GM12878 (cell line): ENCODE measurements at regions not wholly inside any gene's neighbourhood (a gene's known extent, or its start where the extent isn't known, plus 50 kb on each side); places are given as distances from the start of the nearest gene placed in this dataset.

ENCODE experiments used
- ATAC-seq: fragments of 200-7000 bp; cut with Tn5 transposase; 3 replicates; pipeline ENCODE4 v1.9.1; 2020; ENCODE audit warnings: mild to moderate bottlenecking, moderate library complexity
- BruUV-seq: library from RNA; stranded (reverse); fragments of 400-500 nt; replicated peaks from 2 replicates; lab custom pipeline; 2021; lab: Mats Ljungman, UMichigan
- CTCF ChIA-PET: fragments of 300-600 bp; sonication (Branson Sonifier 250); formaldehyde crosslinking; extraction: SDS; loops from one replicate; lab custom pipeline; 2021; ENCODE audit warnings: inconsistent platforms; lab: Yijun Ruan, JAX
- POLR2A ChIA-PET: fragments of 350-600 bp; formaldehyde crosslinking; extraction: SDS; loops from one replicate; lab custom pipeline; 2021; ENCODE audit warnings: inconsistent platforms; lab: Charles Lee
- RAD21 ChIA-PET: fragments of 300-600 bp; sonication (Branson Sonifier 250); formaldehyde crosslinking; loops from one replicate; lab custom pipeline; 2023; ENCODE audit warnings: antibody characterized with exemption; ENCODE audit not compliant: unreplicated experiment; lab: Charles Lee
- SMC1A ChIA-PET: fragments of 300-600 bp; sonication (Branson Sonifier 250); formaldehyde crosslinking; loops from one replicate; lab custom pipeline; 2023; ENCODE audit not compliant: unreplicated experiment, uncharacterized antibody; lab: Charles Lee
- DNase-seq: peaks from one replicate; pipeline ENCODE4 v3.0.0-alpha.2; 2011; ENCODE audit warnings: low read depth, low spot score
- FAIRE-seq: peaks from 3 replicates; lab custom pipeline; 2011; peaks lifted over from hg19 to GRCh38; lab: Jason Lieb, UNC
- H2AFZ ChIP-seq: 2 replicates; pipeline ENCODE4 v1.6.0; 2011; ENCODE audit warnings: low read depth, low read length, control low read depth; ENCODE audit not compliant: control insufficient read depth
- H3K27ac ChIP-seq: 2 replicates; pipeline ENCODE4 v1.5.1; 2011; ENCODE audit warnings: control low read depth; ENCODE audit not compliant: control insufficient read depth, insufficient read depth
- H3K27me3 ChIP-seq, 2 experiments: replicated peaks in 1 of 2; 2 replicates each; pipeline versions ENCODE4 v1.6.0 to v1.6.1; 2011; ENCODE audit warnings: low read length in 1 of 2; ENCODE audit not compliant: control insufficient read depth in 2 of 2, insufficient read depth in 2 of 2
- H3K36me3 ChIP-seq, 2 experiments: 2 replicates each; pipeline ENCODE4 v1.5.1; 2011; ENCODE audit warnings: low read length in 1 of 2; ENCODE audit not compliant: control insufficient read depth in 2 of 2, insufficient read depth in 2 of 2
- H3K4me1 ChIP-seq: 2 replicates; pipeline ENCODE4 v1.6.1; 2011; ENCODE audit warnings: mild to moderate bottlenecking, low read length, moderate library complexity, mixed read lengths; ENCODE audit not compliant: control insufficient read depth, insufficient read depth
- H3K4me2 ChIP-seq: 2 replicates; pipeline ENCODE4 v1.6.0; 2011; ENCODE audit warnings: control low read depth; ENCODE audit not compliant: control insufficient read depth, insufficient read depth
- H3K4me3 ChIP-seq: fragments of 200-600 bp; sonication (generic); 2 replicates; pipeline ENCODE4 v1.5.1; 2016
- H3K79me2 ChIP-seq: 2 replicates; pipeline ENCODE4 v1.6.0; 2011; ENCODE audit warnings: low read length; ENCODE audit not compliant: control insufficient read depth, insufficient read depth
- H3K9ac ChIP-seq: 2 replicates; pipeline ENCODE4 v1.8.0; 2011; ENCODE audit warnings: low read length, control low read depth, mixed read lengths; ENCODE audit not compliant: control insufficient read depth, insufficient read depth
- H3K9me3 ChIP-seq: replicated peaks from 3 replicates; pipeline ENCODE4 v1.5.1; 2011; ENCODE audit warnings: mild to moderate bottlenecking, low read length; ENCODE audit not compliant: control insufficient read depth, insufficient read depth
- H4K20me1 ChIP-seq: 2 replicates; pipeline ENCODE4 v1.6.0; 2011; ENCODE audit not compliant: control insufficient read depth, insufficient read depth
- CBFB ChIP-seq: IDR thresholded peaks from 2 replicates; pipeline ENCODE4 v1.6.1; 2016; ENCODE audit warnings: antibody characterized with exemption, low read depth
- CTCF ChIP-seq, 3 experiments: IDR thresholded peaks in 2 of 3; conservative IDR thresholded peaks in 1 of 3; 2 replicates each; pipeline ENCODE4 v1.5.1; 2011; ENCODE audit warnings: low read depth in 3 of 3, low read length in 3 of 3, mild to moderate bottlenecking in 3 of 3, control low read depth in 2 of 3, moderate library complexity in 2 of 3, inconsistent platforms in 1 of 3, mixed read lengths in 1 of 3; ENCODE audit not compliant: control insufficient read depth in 2 of 3, insufficient read depth in 1 of 3; ENCODE audit errors: extremely low read depth in 1 of 3
- KDM1A ChIP-seq: fragments of 200-600 bp; sonication (generic); IDR thresholded peaks from 2 replicates; pipeline ENCODE4 v1.6.1; 2016; ENCODE audit warnings: borderline replicate concordance
- SMARCA5 ChIP-seq: fragments of 450-650 bp; IDR thresholded peaks from 2 replicates; pipeline ENCODE4 v1.6.1; 2017; ENCODE audit warnings: mild to moderate bottlenecking
- TCF12 ChIP-seq: IDR thresholded peaks from 2 replicates; pipeline ENCODE4 v1.6.1; 2011; ENCODE audit warnings: low read depth, mild to moderate bottlenecking, low read length
- ZNF592 ChIP-seq: fragments of 450-650 bp; IDR thresholded peaks from 2 replicates; pipeline ENCODE4 v1.6.1; 2017; ENCODE audit warnings: mild to moderate bottlenecking, moderate library complexity
- WGBS: methylation state at CpG from one replicate; pipeline ENCODE4 v1.1.6; 2016; ENCODE audit warnings: low lambda C conversion rate; ENCODE audit not compliant: insufficient replicate concordance, insufficient coverage; ENCODE audit errors: missing lambda C conversion rate; 5-methylcytosine and 5-hydroxymethylcytosine counted together
- in situ Hi-C: fragments of 300-500 bp; cut with MboI; formaldehyde crosslinking; loops from 9 replicates; pipeline ENCODE4 v1.14.3; 2018; ENCODE audit warnings: mixed read lengths
- intact Hi-C: fragments of 100-400 bp; cut with micrococcal nuclease; formaldehyde crosslinking; loops from one replicate; pipeline ENCODE4 v1.14.2; 2022; ENCODE audit not compliant: unreplicated experiment

- no peak for DNase-seq
- Histone ChIP-seq H3K4me3 (no peak overlapping the region), H3K27ac (no peak overlapping the region), H3K27me3 (no peaks in the 10 kb centered on the region), H3K4me2 (no peak overlapping the region), H2AFZ (no peak overlapping the region), H4K20me1 (no peaks in the 10 kb centered on the region), H3K36me3 (no peaks in the 10 kb centered on the region), H3K79me2 (no peaks in the 10 kb centered on the region), H3K4me1 (no peaks in the 10 kb centered on the region), H3K9me3 (no peaks in the 10 kb centered on the region; the same call in 2 of the 3 replicates), H3K9ac (no peak overlapping the region)
- ChIA-PET SMC1A (no interaction called here), RAD21 (no interaction called here), CTCF (no interaction called here), POLR2A (no interaction called here)
- no TSS peak for BruUV-seq
- no peak for ATAC-seq
- intact Hi-C loops (no loop called here), in situ Hi-C loops (no loop called here)
- WGBS = 15% methylated on average over 3 of the region's 3 CpGs
- no peak for FAIRE-seq
- TF ChIP-seq SMARCA5 (no peak), CTCF (IDR thresholded peaks at IDR 0.05 in 2 of 3, conservative IDR thresholded peaks at IDR 0.05 in 1 of 3; ENCODE audit: control insufficient read depth in 2 of 3, extremely low read depth in 1 of 3, insufficient read depth in 1 of 3, low read depth in 3 of 3, low read length in 3 of 3) (no peak), KDM1A (no peak), TCF12 (no peak)
Observed at GRCh38 chr16:5639531-5639930, 541.9 kb upstream of the EEF2KMT start.

- in situ Hi-C loops = no loop called here
- H2AFZ ChIP-seq = no peak overlapping the region
- FAIRE-seq (no peak), ATAC-seq (no peak), DNase-seq (no peak)
- 0% methylated on average over 2 of the region's 2 CpGs for WGBS
- SMC1A ChIA-PET = no interaction called here
- H3K79me2 ChIP-seq = no peaks in the 10 kb centered on the region
- H3K4me2 ChIP-seq = no peak overlapping the region
- H3K27me3 ChIP-seq = no peaks in the 10 kb centered on the region
- H3K27ac ChIP-seq = no peak overlapping the region
- H4K20me1 ChIP-seq = no peaks in the 10 kb centered on the region
- no peak overlapping the region for H3K9ac ChIP-seq
- CTCF ChIA-PET = interaction anchor here (1.5 kb wide), 1 partner anchor 446 kb away, joined by 5 read pairs; no protein-coding TSS in a partner anchor
- H3K9me3 ChIP-seq = no peaks in the 10 kb centered on the region; the same call in 2 of the 3 replicates
- BruUV-seq = no TSS peak
- POLR2A ChIA-PET = no interaction called here
- no peak overlapping the region for H3K4me3 ChIP-seq
- TF ChIP-seq ZNF592 = no peak
- TF ChIP-seq CBFB = no peak
- TF ChIP-seq, all 136 proteins: peak for 0
- Histone ChIP-seq H3K4me1 (no peaks in the 10 kb centered on the region), H3K36me3 (no peaks in the 10 kb centered on the region)
- RAD21 ChIA-PET = no interaction called here
- intact Hi-C loops = no loop called here
Observed at GRCh38 chr16:5635331-5635730, 537.7 kb upstream of the EEF2KMT start.
